GM21825 (cell line): ENCODE measurements at regions not wholly inside any gene's neighbourhood (a gene's known extent, or its start where the extent isn't known, plus 50 kb on each side); places are given as distances from the start of the nearest gene placed in this dataset.
"Not testable (repeated sequence)": the region's sequence is repeated elsewhere in the genome, so short reads cannot be mapped to it uniquely, and the experiment has no call there.

Experiments
- ATAC-seq: cut with Tn5 transposase; IDR thresholded peaks from one replicate; pipeline ENCODE4 v1.9.1; 2021; ENCODE audit warnings: mild to moderate bottlenecking, moderate library complexity; ENCODE audit not compliant: unreplicated experiment

- no peak for ATAC-seq
Measured at GRCh38 chr1:95517506-95517905, 283.5 kb downstream of the RWDD3 start.

DNA sequence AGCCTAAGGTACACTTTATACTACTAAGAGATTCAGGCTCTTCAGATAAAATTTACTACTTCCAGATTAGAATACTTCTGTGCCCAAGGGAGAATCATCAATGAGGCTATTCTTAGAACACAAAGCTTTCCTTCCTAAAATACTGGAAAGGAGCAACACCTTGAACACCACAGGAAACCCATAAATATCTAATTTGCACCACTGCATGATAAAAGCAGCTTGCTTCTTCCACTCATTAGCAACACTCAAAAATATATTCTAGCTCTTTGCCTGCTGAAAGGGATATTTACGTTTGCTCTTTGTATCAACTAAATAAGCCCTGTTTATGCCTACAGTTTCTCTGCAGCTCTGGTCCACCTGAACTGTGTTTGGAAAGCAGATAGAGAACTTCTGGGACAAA is 284.3 kb downstream of the RWDD3 start:
- no peak for ATAC-seq

DNA sequence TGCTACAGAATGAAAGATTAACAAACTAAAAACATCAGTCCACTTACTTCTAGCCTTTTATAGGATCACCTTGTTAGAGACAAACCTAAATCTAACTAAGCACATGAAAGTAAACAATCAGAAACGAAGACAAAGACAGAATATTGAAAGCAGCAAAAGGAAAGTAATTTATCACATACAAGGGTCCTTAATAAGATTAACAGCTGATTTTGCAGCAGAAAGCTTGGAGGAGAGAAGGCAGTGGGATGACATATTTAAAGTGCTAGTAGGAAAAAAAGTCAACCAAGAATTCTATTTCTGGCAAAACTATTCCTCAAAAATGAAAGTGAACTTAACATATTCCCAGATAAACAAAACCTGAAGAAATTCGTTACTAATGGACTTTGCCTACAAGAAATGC is 286.4 kb downstream of the RWDD3 start:
- no peak for ATAC-seq

DNA sequence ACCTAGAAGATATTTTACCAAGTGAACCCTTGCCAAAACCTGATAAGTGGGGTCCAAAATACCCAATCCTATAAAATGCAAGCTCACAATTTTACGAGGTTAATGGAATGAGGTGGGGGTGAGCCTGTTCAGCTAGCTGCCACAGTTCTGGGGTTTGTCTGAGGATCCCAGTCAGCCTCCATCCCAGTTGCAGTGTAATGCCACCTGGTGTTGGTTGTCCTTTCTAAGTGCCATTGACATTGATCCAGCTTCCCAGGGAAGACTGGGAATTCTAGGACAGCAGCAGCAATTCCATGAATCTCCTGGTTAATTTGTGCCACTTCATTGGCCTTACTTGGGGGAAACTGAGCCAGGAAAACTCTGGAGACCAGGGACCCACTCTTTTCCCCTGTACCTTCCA is 298.3 kb downstream of the RWDD3 start:
- ATAC-seq, result no peak

- ATAC-seq, result no peak
Measured at GRCh38 chr1:95534985-95535384, 301.0 kb downstream of the RWDD3 start.

DNA sequence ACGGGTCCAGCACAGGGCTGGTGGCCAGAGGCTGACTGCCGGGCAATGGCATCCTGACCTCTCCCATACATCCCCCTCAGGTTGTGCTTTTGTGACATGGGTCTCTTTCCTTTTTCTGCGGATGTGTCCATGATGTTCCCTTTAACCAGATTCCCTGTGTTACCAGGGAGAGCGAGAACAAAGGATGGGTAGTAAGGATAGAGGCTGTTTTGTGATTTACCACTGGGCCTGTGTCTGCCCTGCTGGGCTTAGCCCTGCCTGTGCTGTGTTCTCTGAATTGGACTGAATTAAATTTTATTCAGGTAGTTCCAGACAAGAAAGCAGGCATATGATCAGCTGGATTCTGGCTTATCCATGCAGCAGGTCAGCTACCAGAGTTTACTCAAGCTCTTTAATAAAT is 301.6 kb downstream of the RWDD3 start:
- no peak for ATAC-seq

DNA sequence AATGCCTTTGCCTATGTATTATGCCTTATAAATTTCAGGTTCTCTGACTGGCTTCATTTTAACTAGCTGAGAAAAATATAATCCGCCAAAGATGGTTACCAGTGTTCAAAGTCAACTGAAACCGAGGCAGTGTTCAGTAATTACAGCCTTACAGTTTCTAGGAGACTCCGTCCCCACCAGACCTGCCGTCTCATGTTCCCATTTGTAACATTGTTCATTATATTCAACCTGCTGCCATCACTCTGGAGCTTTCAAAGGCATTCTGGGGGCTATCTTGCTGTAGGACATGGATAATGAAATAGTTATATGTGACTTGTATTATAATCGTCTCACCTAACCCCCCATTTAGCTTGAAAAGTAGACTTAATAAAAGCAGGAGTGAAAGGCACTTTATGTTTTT is 302.5 kb downstream of the RWDD3 start:
- no peak for ATAC-seq

DNA sequence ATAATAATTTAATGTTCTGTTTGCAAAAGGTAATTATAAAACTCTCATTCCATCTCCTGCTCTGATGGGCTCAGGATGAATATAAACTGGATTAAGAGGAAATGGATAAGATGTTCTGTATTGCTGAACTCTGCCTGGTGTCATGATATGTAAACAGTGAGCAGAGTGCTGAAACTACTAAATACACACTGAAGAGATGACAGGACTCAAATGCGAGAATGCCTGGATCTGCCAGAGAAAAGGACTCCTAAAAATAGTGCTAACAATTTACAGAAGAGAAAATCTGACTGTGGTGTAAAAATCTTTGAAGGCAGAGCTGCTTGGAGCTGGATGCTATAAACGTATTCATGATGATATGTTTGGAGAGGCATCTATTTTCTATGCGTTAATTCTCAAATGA is 303.2 kb downstream of the RWDD3 start:
- no peak for ATAC-seq

DNA sequence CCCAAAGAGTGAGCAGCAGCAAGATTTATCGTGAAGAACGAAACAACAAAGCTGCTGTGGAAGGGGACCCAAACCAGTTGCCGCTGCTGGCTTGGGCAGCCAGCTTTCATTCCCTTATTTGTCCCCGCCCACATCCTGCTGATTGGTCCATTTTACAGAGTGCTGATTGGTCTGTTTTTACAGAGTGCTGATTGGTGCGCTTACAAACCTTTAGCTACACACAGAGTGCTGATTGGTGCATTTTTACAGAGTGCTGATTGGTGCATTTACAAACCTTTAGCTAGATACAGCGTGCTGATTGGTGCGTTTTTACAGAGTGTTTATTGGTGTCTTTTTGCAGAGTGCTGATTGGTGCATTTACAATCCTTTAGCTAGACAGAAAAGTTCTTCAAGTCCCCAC is 304.2 kb downstream of the RWDD3 start:
- ATAC-seq, result not testable (repeated sequence)

DNA sequence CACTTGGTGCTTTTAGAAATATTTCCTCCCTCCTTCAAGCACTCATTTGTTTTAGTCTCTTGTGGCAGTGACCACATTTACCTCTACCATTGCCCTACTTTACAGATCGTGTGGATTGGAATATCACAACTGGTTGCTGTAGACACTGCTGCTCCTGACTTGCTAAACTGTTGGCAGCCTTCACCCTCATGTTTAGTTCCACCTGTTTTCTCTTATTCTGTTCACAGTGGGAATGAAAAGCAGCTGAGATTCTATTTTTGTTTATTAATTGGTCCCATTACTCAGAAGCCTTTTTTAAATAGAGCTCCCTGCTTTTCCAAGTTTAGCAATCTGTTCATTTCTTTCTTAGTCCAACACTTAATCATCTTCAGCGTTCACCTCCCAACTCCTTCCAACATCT is 308.9 kb downstream of the RWDD3 start:
- no peak for ATAC-seq

GRCh38 chr1:95547005-95547404 is 313.0 kb downstream of the RWDD3 start:
- no peak for ATAC-seq

- ATAC-seq, result no peak
Measured at GRCh38 chr1:95548211-95548610, 314.2 kb downstream of the RWDD3 start.

- ATAC-seq, result no peak
Measured at GRCh38 chr1:95551201-95551600, 317.2 kb downstream of the RWDD3 start.

- ATAC-seq, result no peak
Measured at GRCh38 chr1:95553595-95553994, 319.6 kb downstream of the RWDD3 start.

GRCh38 chr1:95554408-95554807 is 320.4 kb downstream of the RWDD3 start:
- no peak for ATAC-seq

- ATAC-seq, result no peak
Measured at GRCh38 chr1:95558791-95559190, 324.8 kb downstream of the RWDD3 start.

DNA sequence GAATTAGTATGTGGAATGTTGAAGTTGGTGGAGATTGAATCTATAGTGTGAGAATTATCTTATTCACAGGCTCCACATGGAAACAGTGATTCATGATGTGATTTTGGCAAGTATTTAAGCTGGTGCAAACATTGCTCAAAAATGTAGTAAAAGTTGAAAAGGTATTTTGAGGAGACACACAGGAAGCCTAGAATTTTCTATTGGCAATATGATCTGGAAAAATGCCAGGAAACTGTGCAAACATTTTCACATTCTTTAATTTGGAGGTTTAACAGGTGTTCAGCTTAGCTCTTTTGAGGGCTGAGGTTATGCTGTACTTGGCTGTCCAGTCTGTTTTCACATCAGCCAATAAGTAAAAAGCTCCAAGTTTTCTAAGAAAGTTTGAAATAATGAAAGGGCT is 327.3 kb downstream of the RWDD3 start:
- ATAC-seq, result no peak

- no peak for ATAC-seq
Measured at GRCh38 chr1:95562230-95562629, 328.2 kb downstream of the RWDD3 start.

DNA sequence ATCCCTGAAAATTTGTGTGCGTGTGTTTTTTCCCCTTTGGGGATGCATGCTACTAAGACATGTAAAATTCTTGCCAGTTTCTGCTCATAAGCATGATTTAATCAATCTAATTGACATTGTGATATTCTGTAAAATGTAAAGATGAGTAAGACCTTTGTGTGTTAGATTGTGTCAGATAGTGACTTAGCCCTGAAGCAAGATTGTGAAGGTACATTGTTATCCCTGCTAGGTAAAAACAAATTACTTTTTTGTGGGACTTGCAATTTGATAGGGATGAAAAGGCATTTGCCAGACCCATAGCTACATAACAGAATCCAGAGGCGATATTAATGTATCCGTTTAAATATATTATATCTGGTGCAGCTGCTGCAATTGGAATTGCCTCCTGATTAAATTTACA is 338.0 kb downstream of the RWDD3 start:
- ATAC-seq, result no peak

DNA sequence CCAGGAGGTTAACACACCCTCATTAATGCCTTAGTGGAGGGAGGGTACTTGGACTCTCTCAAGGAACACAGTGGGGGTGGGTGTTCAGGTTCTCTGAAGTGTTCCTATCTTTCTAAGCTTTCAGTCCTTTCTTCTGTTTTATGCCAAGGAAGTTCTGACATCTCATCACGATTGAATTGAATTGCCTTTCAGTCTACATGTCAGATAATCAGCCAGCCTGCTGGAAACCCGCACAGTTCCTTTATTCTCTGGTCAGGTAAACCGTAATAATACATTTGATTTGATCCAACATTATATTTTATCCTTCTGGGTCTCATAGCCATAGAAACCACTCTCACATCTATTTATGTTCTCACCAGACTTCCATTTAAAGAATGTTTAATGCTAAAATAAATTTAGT is 339.0 kb downstream of the RWDD3 start:
- no peak for ATAC-seq

DNA sequence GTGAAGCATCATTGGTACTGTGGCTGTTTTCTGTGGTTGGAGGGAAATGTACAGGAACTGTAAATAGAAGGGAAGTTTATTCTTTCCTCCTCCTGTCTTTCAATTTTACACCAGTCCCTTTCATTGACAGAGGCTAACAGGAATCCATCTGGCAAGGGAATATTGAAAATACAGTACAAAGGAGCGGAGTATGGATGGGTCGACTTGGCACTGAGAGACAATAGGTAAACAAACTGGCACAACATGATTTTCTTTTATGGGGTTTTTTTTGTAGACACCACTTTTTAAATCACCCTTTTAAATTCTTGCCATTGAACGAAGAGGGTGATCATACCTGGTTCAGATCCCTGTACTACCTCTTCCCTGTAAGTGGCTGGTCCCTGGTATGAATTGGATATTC is 341.3 kb downstream of the RWDD3 start:
- no peak for ATAC-seq

GRCh38 chr1:95578462-95578861 is 344.5 kb downstream of the RWDD3 start:
- no peak for ATAC-seq

DNA sequence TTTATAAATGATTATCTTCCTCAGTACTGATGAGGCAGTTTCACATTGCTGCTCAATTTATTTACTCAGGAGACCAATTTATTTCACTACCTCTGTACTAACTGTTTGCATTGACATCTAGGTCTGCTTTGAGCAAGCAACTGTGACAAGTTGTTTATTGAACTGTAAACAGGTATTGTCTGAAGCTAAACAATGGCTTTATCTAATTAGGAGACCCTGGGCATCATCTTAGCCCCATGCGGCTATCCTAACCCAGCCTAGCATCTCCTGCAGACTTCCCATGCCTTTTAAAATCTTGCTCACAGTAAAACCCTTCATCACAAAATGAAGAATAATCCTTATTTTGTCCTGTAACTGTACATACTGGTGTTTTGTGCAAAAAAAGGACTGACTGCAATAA is 348.2 kb downstream of the RWDD3 start:
- no peak for ATAC-seq

DNA sequence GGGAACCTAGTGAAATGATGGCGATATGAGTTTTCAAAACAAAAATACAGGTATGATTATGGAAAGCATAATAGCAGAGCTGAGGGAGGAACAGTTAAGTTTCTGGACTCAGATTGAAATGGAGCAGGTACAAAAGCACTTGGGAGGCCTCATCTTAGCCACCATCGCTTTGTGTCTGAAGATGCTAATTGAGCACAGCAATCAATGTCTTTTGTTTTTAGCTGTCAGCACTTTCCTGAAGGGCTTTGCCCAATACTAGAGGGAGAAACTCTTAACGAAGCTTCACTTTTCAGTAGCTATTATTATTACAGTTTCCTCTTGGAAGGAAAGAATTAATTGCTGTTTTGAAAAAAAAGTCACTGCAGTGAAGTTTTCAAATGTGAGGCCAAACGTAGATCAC is 348.7 kb downstream of the RWDD3 start:
- ATAC-seq, result no peak
